Suppressor macrophage treated with lipopolysaccharide for 1 hour (primary cell): ENCODE measurements at regions not wholly inside any gene's neighbourhood (a gene's known extent, or its start where the extent isn't known, plus 50 kb on each side); places are given as distances from the start of the nearest gene placed in this dataset.

Source experiments
- DNase-seq, 3 donors: peaks; one replicate each; pipeline ENCODE4 v3.0.0-alpha.2; 2020 to 2022

DNA sequence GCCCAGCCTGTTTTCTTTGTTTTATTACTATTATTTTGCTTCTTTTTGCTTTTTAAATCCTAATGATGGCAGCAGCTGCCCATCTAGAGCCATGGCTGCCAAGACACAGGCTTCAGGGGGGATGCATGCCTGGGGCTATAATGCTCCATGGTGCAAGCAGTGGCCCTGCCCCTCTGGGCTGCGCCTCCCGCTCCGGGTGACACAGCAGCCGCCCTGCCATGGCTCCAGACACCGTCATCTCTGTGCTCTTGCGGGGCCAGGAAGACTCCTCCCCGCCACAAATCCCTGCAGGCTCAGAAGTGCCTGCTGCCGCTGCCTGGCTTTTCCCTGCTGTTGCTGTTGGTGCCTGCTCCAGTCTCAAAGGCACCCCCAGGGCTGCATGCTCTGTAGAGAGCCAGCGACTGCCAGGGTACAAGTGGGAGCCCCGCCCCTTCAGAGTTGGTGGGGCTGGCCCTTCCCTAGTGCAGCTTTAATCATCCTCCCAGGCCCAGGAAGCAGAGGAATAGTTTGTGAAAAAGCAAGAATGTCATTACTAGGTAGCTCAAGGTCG, 581.5 kb downstream of the FGF9 start:
- no peak for DNase-seq

DNA sequence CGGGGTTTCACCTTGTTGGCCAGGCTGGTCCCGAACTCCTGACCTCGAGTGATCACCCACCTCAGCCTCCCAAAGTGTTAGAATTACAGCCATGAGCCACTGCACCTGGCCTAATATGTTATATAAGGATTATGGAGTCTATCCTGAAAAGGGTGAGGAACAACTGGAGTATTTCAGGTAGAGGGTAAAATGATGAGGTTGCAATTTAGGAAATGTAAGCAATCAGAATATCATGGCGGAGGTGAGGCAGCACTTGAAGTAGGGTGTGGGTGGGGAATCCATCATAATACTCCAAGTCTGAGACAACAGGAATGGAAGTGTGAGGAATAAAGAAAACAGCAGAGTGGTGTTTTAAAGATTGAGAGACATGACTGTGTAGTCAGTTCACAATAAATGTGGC, 582.2 kb downstream of the FGF9 start:
- no peak for DNase-seq

DNA sequence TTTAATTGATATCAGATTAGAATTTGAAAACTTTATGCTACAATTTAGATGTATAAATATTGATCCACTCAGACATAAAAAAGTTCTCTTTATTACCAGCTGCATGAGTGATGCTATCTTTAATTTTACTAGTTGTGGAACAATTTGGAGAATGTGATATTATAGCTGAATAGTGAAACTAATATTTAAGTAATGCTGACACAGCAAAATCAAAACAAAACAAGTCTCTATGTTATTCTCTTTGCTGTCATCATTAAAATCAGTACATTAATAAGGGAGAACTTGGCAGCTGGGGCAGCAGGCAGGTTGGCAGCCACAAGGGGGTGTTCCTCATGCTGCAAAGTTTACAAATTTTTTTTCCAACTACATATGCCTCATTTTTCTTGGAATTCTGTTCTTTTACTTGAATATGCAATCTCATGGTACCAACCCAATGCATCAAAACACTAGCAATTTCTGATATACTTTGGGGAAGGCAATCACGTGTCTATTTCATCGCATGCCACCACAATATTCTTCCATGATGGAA, 585.3 kb downstream of the FGF9 start:
- peak in 1 of 3 donors; percentile 1 for DNase-seq

DNA sequence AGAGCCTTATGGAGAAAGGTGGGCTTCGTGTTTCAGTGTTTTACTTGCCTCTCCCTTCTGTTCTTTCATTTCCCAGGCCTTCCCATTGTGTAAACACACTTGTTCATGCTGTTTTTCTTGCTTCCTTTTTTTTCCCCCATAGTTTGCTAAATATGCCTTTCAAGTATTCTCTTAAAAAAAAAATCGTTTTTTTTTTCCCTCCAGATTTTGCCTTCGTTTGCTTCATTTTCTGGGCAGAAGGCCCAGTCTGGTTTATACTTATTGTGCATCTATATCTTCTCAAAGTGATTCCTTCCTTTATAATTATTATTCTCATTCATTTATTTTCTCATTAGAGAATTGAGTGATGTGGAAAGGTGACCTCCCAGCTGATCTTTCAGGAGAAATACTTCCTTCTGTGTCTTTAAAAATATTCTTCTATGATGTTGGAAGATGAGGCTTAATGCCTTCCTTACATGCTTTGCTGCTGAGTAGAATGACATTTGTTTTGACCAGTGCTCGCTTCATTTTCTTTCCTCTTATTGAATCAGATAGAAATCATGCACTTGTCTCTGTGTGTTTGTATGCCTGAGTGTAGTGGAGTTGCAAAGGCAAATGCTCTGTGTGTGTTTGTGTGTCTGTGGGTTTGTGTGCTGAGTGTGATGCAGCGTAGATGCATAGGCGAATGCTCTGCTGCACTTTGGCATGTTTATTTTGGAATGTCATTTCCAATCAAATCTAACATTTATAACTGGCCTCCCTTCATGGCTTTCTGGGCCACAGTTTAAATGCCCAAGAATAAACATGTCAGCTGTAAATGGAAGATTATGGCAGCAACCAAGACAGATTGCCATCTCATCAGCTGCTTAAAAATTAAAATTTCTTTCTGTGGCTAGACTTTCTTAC, 591.4 kb downstream of the FGF9 start:
- DNase-seq = no peak

DNA sequence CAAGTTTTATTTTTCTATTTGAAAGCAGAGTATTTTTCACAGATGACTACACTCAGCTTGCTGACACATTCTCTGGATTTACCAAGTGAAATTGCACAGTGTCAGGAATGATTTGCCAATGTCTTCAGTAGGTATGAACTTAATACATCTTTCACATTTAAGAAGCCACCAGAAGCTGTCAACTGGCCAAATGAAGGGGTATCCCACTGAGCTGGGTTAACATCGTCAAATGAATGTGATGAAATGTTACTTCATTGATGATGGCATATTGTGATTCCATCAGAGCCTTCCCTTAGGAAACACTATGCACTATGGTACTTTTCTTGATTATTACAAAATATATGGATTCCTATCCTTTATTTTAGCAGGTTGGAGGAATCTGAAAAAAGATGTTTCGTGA, 592.3 kb downstream of the FGF9 start:
- no peak for DNase-seq

DNA sequence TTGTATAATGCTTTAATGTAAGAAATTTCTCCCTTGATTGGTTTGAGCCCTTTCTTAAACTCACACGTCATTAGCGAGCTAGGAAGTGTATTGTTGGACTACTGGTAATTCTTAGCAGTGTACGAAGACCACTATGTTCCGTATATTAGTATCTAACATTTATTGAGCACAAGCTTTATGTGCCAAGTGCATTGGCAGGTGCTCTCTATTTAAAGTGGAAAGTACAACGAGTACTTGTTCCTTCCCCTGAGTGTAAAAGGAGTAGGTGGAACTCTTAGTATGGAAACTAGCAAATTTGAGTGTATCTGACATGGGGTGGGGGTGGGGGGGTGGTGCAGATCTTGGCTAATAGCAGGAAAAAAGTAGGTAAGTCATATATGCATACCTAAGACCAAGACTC, 594.7 kb downstream of the FGF9 start:
- DNase-seq = no peak

DNA sequence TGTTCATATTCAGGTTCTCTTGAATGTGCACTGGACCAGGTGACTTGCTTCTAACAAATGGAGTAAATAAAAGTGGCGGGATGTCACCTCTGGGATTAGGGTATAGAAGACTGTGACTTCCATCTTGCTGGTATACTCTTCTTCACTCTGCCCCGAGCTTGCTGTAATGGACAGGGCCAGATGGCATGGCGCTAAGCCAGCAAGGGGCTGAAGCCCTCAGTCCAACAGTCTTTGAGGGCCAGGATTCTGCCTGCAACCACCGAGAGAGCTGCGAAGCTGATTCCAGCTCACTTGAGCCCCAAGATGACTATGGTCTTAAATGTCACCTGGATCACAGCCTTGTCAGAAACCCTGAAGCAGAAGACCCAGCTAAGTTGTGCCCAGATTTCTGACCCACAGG, 600.0 kb downstream of the FGF9 start:
- DNase-seq = no peak

DNA sequence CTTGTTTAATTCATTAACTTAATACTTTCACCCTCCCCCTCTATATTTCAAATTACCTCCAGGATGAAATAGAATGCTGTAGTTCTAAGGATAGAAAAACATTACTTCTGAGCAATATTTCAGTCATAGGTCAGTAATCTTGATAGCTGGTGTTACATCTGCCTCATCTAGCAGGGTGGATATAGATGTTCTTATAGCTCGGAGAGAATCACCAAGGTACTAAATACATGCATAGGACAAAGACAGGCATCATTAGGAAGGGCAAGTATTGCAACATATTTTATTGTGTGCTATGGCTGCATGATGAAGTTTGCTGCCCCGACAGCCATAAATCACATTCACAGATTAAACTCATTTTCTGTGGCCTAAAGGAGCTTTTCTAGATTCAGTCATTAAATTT, 601.0 kb downstream of the FGF9 start:
- no peak for DNase-seq

DNA sequence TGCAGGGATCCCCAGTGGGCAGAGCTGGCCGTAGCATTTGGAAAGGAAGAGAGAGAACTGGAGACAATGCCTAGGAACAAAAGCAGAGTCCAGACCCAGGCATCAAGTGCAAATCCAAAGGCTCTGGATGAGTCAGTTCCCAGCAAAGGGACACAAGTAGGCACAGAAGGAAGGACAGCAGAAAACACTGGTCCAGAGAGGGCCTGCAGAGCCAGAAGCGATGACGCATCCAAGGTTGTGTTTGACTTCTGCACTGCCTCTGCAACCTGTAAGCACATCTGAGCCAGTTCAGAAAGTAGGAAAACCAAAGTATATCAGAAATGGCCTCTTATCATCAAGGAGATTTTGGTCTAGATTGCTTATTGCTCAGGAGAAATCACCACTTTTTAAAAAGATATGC, 604.5 kb downstream of the FGF9 start:
- DNase-seq = no peak

DNA sequence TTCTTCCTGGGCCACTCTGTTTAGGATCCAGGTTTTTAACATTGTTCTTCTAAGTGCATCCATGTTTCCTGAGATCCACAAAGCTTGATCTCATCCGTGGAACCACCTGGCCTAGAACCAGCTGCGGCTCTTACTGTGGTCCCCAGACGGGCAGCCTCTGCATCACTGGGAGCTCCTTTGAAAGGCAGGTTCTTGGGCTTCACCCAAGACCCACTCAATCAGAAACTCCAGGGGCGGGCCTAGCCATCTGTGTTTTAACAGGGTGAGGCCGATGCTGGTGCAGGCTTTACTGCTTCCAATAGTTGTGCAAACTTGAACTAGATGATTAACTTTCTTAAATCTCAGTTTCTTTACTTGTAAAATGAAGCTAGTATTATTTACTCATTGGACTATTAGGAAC, 605.7 kb downstream of the FGF9 start:
- DNase-seq = no peak

DNA sequence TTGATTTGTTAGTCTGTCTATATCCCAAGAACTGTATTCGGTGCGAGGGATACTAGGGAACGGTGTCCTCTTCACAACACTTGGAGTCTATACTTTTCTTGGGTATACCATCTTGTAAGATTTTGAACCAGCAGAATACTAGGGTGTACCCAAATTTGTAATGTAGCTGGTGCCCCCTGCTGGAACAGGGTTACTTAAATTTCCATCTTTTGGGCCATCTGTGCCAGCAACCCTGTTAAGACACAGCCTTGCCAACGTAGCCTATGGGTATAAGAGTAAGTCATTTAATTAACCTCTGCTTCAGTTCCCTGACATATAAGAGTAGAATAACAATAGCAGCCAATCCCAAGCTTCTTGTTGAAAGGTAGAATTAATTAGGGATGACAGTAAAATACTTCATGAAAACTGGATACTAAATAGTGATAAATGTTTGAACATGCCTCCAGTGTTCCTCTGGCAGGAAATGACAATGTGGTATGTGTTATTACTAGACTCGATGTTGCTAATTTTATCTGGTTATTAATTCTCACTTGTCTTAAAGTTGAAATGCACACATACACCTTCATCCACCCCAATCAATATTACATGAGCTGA, 607.6 kb downstream of the FGF9 start:
- DNase-seq = peak; percentile 59 to 73 (median 70)

DNA sequence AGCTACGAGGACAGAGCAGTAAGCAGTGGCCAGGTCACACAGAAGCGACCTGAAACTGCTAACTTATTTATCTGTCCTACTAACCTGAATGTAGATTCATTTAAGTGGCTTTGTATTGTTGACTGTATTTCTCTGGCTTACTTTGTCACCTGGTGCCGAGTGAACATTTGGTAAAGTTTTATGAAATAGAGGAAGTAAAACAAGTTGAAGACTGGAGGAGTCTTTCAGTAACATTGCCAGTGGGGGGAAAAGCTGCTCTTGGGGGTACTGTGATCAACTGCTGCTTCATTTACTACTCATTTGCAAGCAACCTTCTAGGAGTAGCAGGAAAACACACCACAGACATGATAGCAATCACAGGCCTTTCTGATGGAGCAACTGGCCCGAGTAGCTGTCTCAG, 615.0 kb downstream of the FGF9 start:
- DNase-seq = no peak

DNA sequence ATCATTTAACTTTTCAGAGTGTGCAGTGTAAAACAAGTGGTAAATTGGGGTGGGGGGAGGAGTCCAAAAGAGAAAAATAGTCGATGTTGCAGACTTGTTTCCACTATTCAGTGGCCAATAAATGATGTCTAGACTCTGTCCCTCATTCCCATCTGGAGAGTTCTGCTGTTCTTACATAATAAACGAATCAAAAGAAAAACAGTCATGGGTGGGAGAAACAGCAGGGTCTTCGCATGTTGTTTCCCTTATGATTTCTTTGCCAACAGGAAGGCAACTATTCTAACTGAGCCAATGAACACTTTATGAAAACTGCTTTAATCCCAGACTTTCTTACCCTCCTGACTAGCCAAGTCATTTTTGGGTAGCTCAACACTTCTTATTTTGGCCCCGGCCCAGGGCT, 615.5 kb downstream of the FGF9 start:
- DNase-seq = no peak

DNA sequence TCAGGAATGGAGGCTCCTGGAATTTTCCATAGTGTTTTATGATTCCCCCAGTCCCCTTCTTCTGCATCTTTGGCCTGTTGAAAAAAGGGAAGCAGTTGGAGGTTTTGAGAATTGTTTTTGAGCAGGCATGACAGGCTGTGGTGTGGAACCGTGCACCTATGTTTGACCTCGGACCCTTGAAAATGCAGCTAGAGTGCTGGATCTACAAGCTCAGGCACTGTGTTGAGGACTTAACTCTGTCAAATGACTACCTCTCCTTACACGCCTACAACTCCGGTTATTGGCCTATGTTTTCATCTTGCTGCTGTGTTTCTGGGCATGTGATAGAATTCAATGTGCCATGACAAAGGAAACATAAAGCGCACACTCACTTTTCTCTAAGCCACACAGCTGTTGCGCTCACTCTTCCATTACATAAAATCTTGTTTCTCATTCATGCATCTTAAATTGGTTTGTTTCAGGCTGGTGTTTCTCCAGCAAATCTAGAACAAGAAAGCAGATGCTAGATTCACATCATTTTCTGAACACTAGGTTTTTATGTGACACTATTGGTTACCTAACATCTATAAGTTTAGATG, 616.6 kb downstream of the FGF9 start:
- no peak for DNase-seq

DNA sequence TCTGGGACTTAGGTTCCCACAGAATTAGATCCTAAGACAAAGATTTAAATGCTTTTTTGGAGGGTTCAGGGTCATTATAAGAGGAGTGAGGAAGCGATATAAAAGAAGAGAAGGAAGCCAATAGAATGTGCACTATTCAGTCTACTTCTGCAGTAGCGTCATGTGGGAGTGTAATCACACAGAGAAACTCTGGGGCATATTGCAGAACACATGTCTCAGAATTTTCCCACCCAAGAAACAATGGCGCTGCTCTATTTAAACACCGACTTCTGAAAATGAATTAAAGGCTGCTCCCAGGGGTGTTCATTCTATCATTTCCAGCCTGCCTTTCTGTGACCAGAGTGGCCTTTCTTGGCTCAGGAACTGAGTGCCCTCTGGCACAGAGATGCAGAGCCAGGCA, 617.6 kb downstream of the FGF9 start:
- no peak for DNase-seq

DNA sequence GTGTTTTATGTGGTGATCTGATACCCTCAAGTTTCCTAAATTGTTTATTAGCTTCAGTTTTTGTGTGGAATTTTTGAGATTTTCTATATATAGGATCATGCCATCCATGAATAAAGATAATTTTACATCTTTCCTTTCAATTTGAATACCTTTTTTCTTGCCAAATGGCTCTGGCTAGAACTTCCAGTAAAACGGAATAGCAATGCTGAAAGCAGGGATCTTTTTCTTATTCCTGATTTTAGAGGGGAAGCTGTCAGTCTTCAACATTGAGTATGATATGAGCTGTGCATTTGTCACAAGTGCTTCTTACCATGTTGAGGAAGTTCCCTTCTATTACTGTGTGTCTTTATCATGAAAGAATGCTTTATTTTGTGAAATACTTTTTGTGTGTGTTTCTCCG, 618.8 kb downstream of the FGF9 start:
- no peak for DNase-seq

DNA sequence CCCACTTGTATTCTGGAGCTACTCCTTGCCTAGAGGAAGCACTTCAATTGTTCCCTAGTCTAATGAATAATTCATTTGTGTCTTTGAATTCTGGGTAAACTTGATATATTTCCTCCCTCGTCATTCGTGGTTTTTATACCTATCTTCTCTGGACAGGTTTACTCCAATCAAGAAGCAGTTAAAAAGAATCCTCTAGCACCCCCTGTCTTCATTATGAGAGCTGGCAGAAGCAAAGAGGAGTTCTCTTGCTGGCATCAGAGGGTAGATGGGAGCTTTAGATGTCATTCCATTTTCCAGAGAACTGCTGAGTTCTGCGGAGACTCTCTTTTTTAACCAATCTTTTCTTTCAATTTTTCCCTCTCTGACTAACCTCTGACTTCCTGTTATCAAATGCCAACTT, 627.7 kb downstream of the FGF9 start:
- DNase-seq = no peak

DNA sequence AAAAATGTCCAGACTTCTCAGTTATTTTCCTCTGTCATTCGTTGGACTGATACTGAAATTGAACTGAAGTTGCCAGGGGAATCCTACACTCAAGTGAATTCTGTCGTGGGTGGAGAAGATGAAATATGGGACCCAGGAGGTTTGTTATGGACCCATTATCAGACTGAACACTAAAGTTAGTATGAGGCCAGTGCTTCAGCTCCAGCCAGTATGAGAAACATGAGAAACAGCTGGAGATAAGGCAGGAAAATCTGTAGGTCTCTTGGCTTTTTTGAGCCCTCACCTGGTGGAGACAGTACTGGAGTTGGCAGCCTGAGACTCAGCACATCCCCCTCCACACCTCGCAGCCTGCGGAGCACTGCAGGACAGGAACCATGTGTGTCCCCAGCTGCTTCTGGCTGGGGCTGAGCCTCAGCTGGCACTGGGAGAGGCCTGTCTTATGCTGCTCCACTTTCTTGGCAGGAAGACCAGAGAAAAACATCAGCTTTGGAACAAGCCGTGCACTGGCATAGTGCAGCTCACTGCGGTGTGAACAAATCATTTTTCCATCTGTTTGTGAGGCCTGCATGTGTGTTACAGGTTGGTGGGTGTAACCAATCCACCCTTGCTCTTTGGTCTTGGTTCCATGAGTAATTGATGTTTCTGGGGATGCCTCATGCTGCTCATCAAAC, 641.0 kb downstream of the FGF9 start:
- no peak for DNase-seq

DNA sequence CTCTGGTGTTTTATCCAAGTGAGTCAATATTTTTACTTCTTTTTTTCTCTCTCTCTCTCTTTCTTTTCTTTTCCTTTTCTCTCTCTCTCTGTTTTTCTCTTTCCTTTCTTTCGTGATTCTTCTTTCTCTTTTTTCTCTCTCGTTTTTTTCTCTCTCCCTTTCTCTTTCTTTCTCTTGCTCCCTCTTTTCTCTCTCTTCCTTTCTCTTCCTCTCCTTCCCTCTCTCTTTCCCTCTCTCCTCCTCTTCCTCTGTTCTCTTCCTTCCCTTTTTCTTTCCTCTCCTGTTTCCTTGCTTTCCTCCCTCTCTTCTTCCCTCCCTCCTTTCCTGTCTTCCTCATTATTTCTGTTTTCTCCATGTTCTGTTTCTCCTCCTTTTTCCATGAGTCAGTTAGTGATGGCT, 641.5 kb downstream of the FGF9 start:
- DNase-seq = no peak

DNA sequence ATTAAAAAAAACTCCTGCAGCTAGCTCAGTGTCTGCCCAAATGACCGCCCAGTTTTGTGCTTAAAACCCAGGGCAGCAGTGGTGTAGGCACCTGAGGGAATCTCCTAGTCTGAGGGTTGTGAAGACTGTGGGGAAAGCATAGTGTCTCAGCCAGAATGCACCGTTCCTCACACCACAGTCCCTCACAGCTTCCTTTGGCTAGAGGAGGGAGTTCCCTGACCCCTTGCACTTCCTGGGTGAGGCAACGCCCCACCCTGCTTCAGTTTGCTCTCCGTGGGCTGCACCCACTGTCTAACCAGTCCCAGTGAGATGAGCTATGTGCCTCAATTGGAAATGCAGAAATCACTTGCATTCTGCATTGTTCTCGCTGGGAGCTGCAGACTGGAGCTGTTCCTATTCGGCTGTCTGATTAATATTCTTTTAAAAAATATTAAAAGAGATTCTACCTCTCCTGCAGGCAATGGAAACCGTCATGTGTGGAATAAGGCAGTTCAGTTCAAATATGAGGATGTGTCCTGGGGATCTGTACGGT, 645.7 kb downstream of the FGF9 start:
- no peak for DNase-seq

DNA sequence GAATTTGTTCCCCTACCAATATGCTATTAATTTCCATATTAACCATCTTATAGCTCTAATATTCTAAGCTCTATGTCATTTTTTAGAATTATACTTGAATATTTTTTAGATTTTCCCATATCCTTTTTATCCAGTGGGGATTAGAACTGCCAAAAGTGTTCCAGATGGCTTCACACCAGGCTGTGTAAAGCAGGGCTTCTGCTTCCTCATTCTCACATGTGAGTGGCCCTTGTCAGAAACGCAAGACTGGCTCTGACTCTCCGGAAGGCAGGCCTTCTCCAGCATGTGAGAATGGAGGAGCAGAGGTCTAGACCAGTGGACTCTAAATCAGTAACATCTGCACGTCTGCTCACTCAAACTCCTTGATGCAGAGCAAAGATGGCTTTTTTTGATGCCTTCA, 650.1 kb downstream of the FGF9 start:
- DNase-seq = no peak

DNA sequence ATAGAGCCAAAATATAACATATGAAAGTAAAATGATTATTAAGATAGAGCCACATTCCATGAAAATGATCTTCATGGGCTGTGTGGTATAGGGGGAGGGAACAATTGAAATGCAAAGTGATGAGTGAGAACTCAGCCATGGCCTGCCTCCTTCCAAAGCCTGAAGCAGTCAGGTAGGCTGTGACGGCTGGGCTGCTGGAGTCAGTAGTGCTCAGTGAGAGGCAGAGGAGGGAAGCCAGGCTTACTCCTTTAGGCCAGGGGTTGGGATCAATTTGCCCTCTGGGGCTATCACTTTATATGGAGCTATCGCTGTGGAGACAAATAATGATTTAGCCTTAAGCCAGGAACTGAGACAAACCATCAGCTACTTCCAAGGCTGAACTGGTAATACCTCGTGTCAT, 654.9 kb downstream of the FGF9 start:
- DNase-seq = no peak

DNA sequence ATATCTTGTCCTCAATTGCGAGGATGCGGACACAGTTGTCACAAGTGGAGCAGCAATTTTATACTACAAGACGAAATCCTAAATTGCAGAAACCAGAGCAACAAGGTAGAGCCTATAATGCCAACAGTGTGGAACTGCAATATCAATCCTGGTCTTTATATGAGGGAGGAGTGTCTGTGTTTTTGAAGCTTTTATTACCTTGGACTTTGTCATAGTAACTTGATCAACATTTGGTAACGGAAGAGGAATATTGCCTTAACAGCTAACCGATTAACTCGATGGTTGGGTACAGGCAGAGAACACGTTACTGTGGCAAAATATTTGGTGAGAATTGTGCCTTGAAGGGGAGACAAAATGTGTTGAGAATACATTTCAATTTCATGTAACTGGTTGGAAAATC, 661.5 kb downstream of the FGF9 start:
- DNase-seq = no peak
